GM18511 (cell line): ENCODE measurements at regions not wholly inside any gene's neighbourhood (a gene's known extent, or its start where the extent isn't known, plus 50 kb on each side); places are given as distances from the start of the nearest gene placed in this dataset.

Source experiments
- ATAC-seq: cut with Tn5 transposase; IDR thresholded peaks from one replicate; pipeline ENCODE4 v1.9.1; 2021; ENCODE audit warnings: mild to moderate bottlenecking, moderate library complexity; ENCODE audit not compliant: unreplicated experiment

GRCh38 chr13:40206241-40207000, 460.0 kb downstream of the FOXO1 start:
- peak; percentile 62 for ATAC-seq

GRCh38 chr13:40207001-40207478, 459.4 kb downstream of the FOXO1 start:
- peak; percentile 70 for ATAC-seq

GRCh38 chr13:40208517-40208916, 457.9 kb downstream of the FOXO1 start:
- peak; percentile 47 for ATAC-seq

GRCh38 chr13:40210865-40211585, 455.4 kb downstream of the FOXO1 start:
- no peak for ATAC-seq

GRCh38 chr13:40211586-40211968, 454.9 kb downstream of the FOXO1 start:
- ATAC-seq = no peak

GRCh38 chr13:40213779-40214178, 452.7 kb downstream of the FOXO1 start:
- no peak for ATAC-seq

GRCh38 chr13:40215311-40215710, 451.1 kb downstream of the FOXO1 start:
- no peak for ATAC-seq

- no peak for ATAC-seq
Measured at GRCh38 chr13:40215747-40216146, 450.7 kb downstream of the FOXO1 start.

- no peak for ATAC-seq
Measured at GRCh38 chr13:40217675-40218074, 448.8 kb downstream of the FOXO1 start.

- no peak for ATAC-seq
Measured at GRCh38 chr13:40220299-40220935, 446.0 kb downstream of the FOXO1 start.

- ATAC-seq = no peak
Measured at GRCh38 chr13:40221131-40221459, 445.3 kb downstream of the FOXO1 start.

GRCh38 chr13:40221460-40222201, 444.8 kb downstream of the FOXO1 start:
- ATAC-seq = no peak

GRCh38 chr13:40223585-40223984, 442.9 kb downstream of the FOXO1 start:
- no peak for ATAC-seq

GRCh38 chr13:40228496-40228895, 437.9 kb downstream of the FOXO1 start:
- ATAC-seq = no peak

- ATAC-seq = no peak
Measured at GRCh38 chr13:40228990-40229389, 437.5 kb downstream of the FOXO1 start.

GRCh38 chr13:40230833-40231266, 435.6 kb downstream of the FOXO1 start:
- ATAC-seq = no peak

GRCh38 chr13:40231311-40231710, 435.1 kb downstream of the FOXO1 start:
- no peak for ATAC-seq

GRCh38 chr13:40231751-40232150, 434.7 kb downstream of the FOXO1 start:
- no peak for ATAC-seq

GRCh38 chr13:40232311-40233040, 434.0 kb downstream of the FOXO1 start:
- no peak for ATAC-seq

GRCh38 chr13:40233731-40234195, 432.7 kb downstream of the FOXO1 start:
- no peak for ATAC-seq
